22Rv1 (cell line): ENCODE measurements at regions not wholly inside any gene's neighbourhood (a gene's known extent, or its start where the extent isn't known, plus 50 kb on each side); places are given as distances from the start of the nearest gene placed in this dataset.

Experiments used
- H3K27ac ChIP-seq: fragments of 450-650 bp; 2 replicates; pipeline ENCODE4 v1.5.1; 2017
- CTCF ChIP-seq: fragments of 450-650 bp; IDR thresholded peaks from 2 replicates; pipeline ENCODE4 v1.5.1; 2017; ENCODE audit warnings: mild to moderate bottlenecking
- ZFX ChIP-seq: fragments of 450-650 bp; IDR thresholded peaks from 2 replicates; pipeline ENCODE4 v1.6.1; 2017; ENCODE audit warnings: antibody characterized with exemption, borderline replicate concordance

- TF ChIP-seq ZFX, result no peak
- no peak for TF ChIP-seq CTCF
- no peak overlapping the region for H3K27ac ChIP-seq
These were observed 111.3 kb upstream of the FOXQ1 start for GRCh38 chr6:1200409-1201101.

GRCh38 chr6:1200081-1200408, 111.9 kb upstream of the FOXQ1 start:
- TF ChIP-seq CTCF (no peak), ZFX (no peak)

GRCh38 chr6:1197309-1197708, 114.6 kb upstream of the FOXQ1 start:
- H3K27ac ChIP-seq, result no peak overlapping the region
- no peak for TF ChIP-seq CTCF
- no peak for TF ChIP-seq ZFX

More at GRCh38 chr6:1200081-1200408, 111.9 kb upstream of the FOXQ1 start:
- no peak overlapping the region for H3K27ac ChIP-seq

- H3K27ac ChIP-seq, result no peak overlapping the region
- no peak for TF ChIP-seq CTCF
These were observed 120.7 kb upstream of the FOXQ1 start for GRCh38 chr6:1191141-1191630.

- H3K27ac ChIP-seq, result no peak overlapping the region
- no peak for TF ChIP-seq CTCF
- TF ChIP-seq ZFX, result no peak
These were observed 121.5 kb upstream of the FOXQ1 start for GRCh38 chr6:1190366-1190765.

GRCh38 chr6:1188199-1188598, 123.7 kb upstream of the FOXQ1 start:
- H3K27ac ChIP-seq, result no peak overlapping the region
- no peak for TF ChIP-seq ZFX
- TF ChIP-seq CTCF, result no peak

- H3K27ac ChIP-seq, result no peak overlapping the region
- TF ChIP-seq ZFX (no peak), CTCF (no peak)
These were observed 124.4 kb upstream of the FOXQ1 start for GRCh38 chr6:1187293-1188131.
